ENCODE measurements at regions not wholly inside any gene's neighbourhood (a gene's known extent, or its start where the extent isn't known, plus 50 kb on each side); places are given as distances from the start of the nearest gene placed in this dataset.
A peak's percentile ranks its signal among the peaks of the same experiment; 100 is the strongest.
"Not testable (repeated sequence)": the region's sequence is repeated elsewhere in the genome, so short reads cannot be mapped to it uniquely, and the experiment has no call there.

GRCh38 chr14:105629091-105629885 is 102.9 kb downstream of the TMEM121 start:
- DNase-seq (peak; percentile 65), ATAC-seq (ENCODE audit: low read depth) (peak; percentile 64)
- Mint-ChIP-seq H3K4me3 (peak overlapping the region; percentile 79), H3K4me1 (peaks cover 31% of the 10 kb centered on the region), H3K27ac (peak overlapping the region; percentile 89)
- H3K4me2 ChIP-seq (replicated peaks; ENCODE audit: low read depth, low read length, poor library complexity, severe bottlenecking): peak overlapping the region; percentile 25
- 68% methylated on average over 26 of the region's 38 CpGs for WGBS (ENCODE audit: insufficient coverage)
- H3K9me3 Mint-ChIP-seq (ENCODE audit: insufficient read depth); H3K27me3 ChIP-seq (replicated peaks in 1 of 4; ENCODE audit: control extremely low read depth in 1 of 4, control insufficient read depth in 3 of 4, insufficient read depth in 4 of 4, low read length in 3 of 4); H4K20me1 ChIP-seq (ENCODE audit: control insufficient read depth, insufficient read depth, low read length, poor library complexity, severe bottlenecking); H3K36me3 ChIP-seq (replicated peaks in 1 of 2; ENCODE audit: control extremely low read depth in 1 of 2, control insufficient read depth in 1 of 2, extremely low read depth in 1 of 2, insufficient read depth in 2 of 2, low read length in 1 of 2); H2AFZ ChIP-seq (ENCODE audit: insufficient read depth, low read depth, low read length, poor library complexity, severe bottlenecking); CTCF ChIA-PET; H3K9ac ChIP-seq (ENCODE audit: low read length); POLR2A ChIA-PET; intact Hi-C loops (cut with micrococcal nuclease); H3K79me2 ChIP-seq (ENCODE audit: control insufficient read depth, insufficient read depth, low read length); H3K27me3 Mint-ChIP-seq; H3K27ac ChIP-seq (ENCODE audit: low read length in 2 of 2): not testable (repeated sequence)
- peaks cover 8 to 22% of the 10 kb centered on the region in 2 donors for H3K4me1 ChIP-seq (ENCODE audit: control insufficient read depth in 2 of 2, insufficient read depth in 2 of 2, low read length in 2 of 2)
- H3K9me3 ChIP-seq (ENCODE audit: control extremely low read depth in 1 of 3, control insufficient read depth in 2 of 3, insufficient read depth in 1 of 3, low read length in 2 of 3): peaks cover 1 to 10% (median 9%) of the 10 kb centered on the region in 3 donors
- H3K4me3 ChIP-seq (ENCODE audit: control extremely low read depth in 1 of 5, extremely low read depth in 1 of 5, insufficient read depth in 1 of 5, low read depth in 2 of 5, low read length in 4 of 5): peak overlapping the region in 1 of 5 experiments; percentile 26

DNA sequence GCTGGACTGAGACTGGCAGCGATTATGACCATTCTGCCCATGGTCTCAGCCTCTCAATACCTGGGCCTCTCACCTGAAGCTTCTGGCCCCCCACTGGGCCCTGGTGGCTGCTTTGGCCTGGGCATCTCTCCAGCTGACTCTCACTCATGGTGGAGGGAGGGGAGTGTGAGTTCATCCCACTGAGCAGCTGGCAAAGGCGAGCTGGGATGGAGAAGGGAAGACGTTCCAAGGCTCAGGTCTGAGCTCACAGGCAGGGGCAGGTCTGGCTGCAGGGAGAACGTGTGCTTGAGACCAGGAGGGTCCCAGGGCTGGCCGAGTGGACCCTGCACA is 103.5 kb downstream of the TMEM121 start:
- Histone ChIP-seq H3K4me2 (replicated peaks; ENCODE audit: low read depth, low read length, poor library complexity, severe bottlenecking) (peak overlapping the region; percentile 25), H3K4me3 (ENCODE audit: control extremely low read depth in 1 of 5, extremely low read depth in 1 of 5, insufficient read depth in 1 of 5, low read depth in 2 of 5, low read length in 4 of 5) (peak overlapping the region in 1 of 5 experiments; percentile 26), H4K20me1 (ENCODE audit: control insufficient read depth, insufficient read depth, low read length, poor library complexity, severe bottlenecking) (no peaks in the 10 kb centered on the region), H3K36me3 (replicated peaks in 1 of 2; ENCODE audit: control extremely low read depth in 1 of 2, control insufficient read depth in 1 of 2, extremely low read depth in 1 of 2, insufficient read depth in 2 of 2, low read length in 1 of 2) (peaks cover 0 to 3% of the 10 kb centered on the region in 2 experiments), H3K27ac (ENCODE audit: low read length in 2 of 2) (no peak overlapping the region), H3K9ac (ENCODE audit: low read length) (no peak overlapping the region), H3K27me3 (replicated peaks in 1 of 4; ENCODE audit: control extremely low read depth in 1 of 4, control insufficient read depth in 3 of 4, insufficient read depth in 4 of 4, low read length in 3 of 4) (no peaks in the 10 kb centered on the region), H3K9me3 (ENCODE audit: control extremely low read depth in 1 of 3, control insufficient read depth in 2 of 3, insufficient read depth in 1 of 3, low read length in 2 of 3) (peaks cover 1 to 10% (median 9%) of the 10 kb centered on the region in 3 donors), H3K4me1 (ENCODE audit: control insufficient read depth in 2 of 2, insufficient read depth in 2 of 2, low read length in 2 of 2) (peaks cover 8 to 22% of the 10 kb centered on the region in 2 donors), H2AFZ (ENCODE audit: insufficient read depth, low read depth, low read length, poor library complexity, severe bottlenecking) (no peak overlapping the region), H3K79me2 (ENCODE audit: control insufficient read depth, insufficient read depth, low read length) (no peaks in the 10 kb centered on the region)
- DNase-seq (no peak), ATAC-seq (ENCODE audit: low read depth) (no peak)
- ChIA-PET POLR2A (no interaction called here), CTCF (no interaction called here)
- peaks cover 31% of the 10 kb centered on the region for H3K4me1 Mint-ChIP-seq
- peaks cover 3% of the 10 kb centered on the region for H3K9me3 Mint-ChIP-seq (ENCODE audit: insufficient read depth)
- peak overlapping the region; percentile 79 for H3K4me3 Mint-ChIP-seq
- H3K27me3 Mint-ChIP-seq: no peaks in the 10 kb centered on the region
- peak overlapping the region; percentile 89 for H3K27ac Mint-ChIP-seq
- TF ChIP-seq CTCF (IDR thresholded peaks at IDR 0.05) (no peak), EZH2 (IDR thresholded peaks at IDR 0.05; ENCODE audit: borderline replicate concordance, insufficient read depth, low read depth, low read length, poor library complexity, severe bottlenecking) (no peak)
- intact Hi-C loops (cut with micrococcal nuclease): no loop called here
- WGBS (ENCODE audit: insufficient coverage): 80% methylated on average over 1 of the region's 5 CpGs

GRCh38 chr14:105630293-105630934 is 104.0 kb downstream of the TMEM121 start:
- DNase-seq; H3K27me3 ChIP-seq (replicated peaks in 1 of 4; ENCODE audit: control extremely low read depth in 1 of 4, control insufficient read depth in 3 of 4, insufficient read depth in 4 of 4, low read length in 3 of 4); intact Hi-C loops (cut with micrococcal nuclease); H2AFZ ChIP-seq (ENCODE audit: insufficient read depth, low read depth, low read length, poor library complexity, severe bottlenecking); H3K9me3 Mint-ChIP-seq (ENCODE audit: insufficient read depth); H4K20me1 ChIP-seq (ENCODE audit: control insufficient read depth, insufficient read depth, low read length, poor library complexity, severe bottlenecking); H3K4me3 Mint-ChIP-seq; H3K4me2 ChIP-seq (replicated peaks; ENCODE audit: low read depth, low read length, poor library complexity, severe bottlenecking); H3K4me3 ChIP-seq (ENCODE audit: control extremely low read depth in 1 of 5, extremely low read depth in 1 of 5, insufficient read depth in 1 of 5, low read depth in 2 of 5, low read length in 4 of 5); H3K79me2 ChIP-seq (ENCODE audit: control insufficient read depth, insufficient read depth, low read length); POLR2A ChIA-PET; ATAC-seq (ENCODE audit: low read depth); H3K9ac ChIP-seq (ENCODE audit: low read length); CTCF ChIA-PET; H3K27me3 Mint-ChIP-seq; H3K27ac ChIP-seq (ENCODE audit: low read length in 2 of 2); H3K36me3 ChIP-seq (replicated peaks in 1 of 2; ENCODE audit: control extremely low read depth in 1 of 2, control insufficient read depth in 1 of 2, extremely low read depth in 1 of 2, insufficient read depth in 2 of 2, low read length in 1 of 2): not testable (repeated sequence)
- Histone ChIP-seq H3K4me1 (ENCODE audit: control insufficient read depth in 2 of 2, insufficient read depth in 2 of 2, low read length in 2 of 2) (peaks cover 8 to 22% of the 10 kb centered on the region in 2 donors), H3K9me3 (ENCODE audit: control extremely low read depth in 1 of 3, control insufficient read depth in 2 of 3, insufficient read depth in 1 of 3, low read length in 2 of 3) (peaks cover 1 to 10% (median 9%) of the 10 kb centered on the region in 3 donors)
- Mint-ChIP-seq H3K4me1 (peaks cover 32% of the 10 kb centered on the region), H3K27ac (peak overlapping the region; percentile 67)
- WGBS (ENCODE audit: insufficient coverage): 90% methylated on average over 6 of the region's 8 CpGs
